OCI-M1 (cell line): ENCODE measurements at regions not wholly inside any gene's neighbourhood (a gene's known extent, or its start where the extent isn't known, plus 50 kb on each side); places are given as distances from the start of the nearest gene placed in this dataset.
"Not testable (repeated sequence)": the region's sequence is repeated elsewhere in the genome, so short reads cannot be mapped to it uniquely, and the experiment has no call there.

Experiments
- DNase-seq: peaks from one replicate; lab custom pipeline; 2025; lab: John Stamatoyannopoulos, UW

DNA sequence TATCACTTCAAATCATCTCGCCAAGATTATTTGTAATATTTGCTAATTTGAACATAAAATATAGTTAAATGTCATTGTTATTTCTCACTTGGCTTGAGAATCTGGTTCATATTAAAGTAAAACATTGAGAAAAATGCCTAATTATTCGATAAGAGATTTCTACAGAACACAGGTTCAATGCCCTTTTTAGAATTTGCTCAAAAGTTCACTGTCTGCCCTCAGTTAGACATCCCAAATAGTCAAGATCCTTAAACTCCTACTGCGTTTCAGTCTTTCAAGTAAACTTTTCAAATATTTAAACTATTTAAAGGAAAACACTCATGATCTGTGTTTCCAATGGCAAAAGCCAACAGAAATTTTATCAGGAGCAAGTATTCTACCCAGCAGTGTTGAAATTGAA lies 204.1 kb upstream of the AGTR1 start:
- DNase-seq: no peak

- DNase-seq: peak; percentile 27
These were observed 203.3 kb upstream of the AGTR1 start for GRCh38 chr3:148494451-148494850.

DNA sequence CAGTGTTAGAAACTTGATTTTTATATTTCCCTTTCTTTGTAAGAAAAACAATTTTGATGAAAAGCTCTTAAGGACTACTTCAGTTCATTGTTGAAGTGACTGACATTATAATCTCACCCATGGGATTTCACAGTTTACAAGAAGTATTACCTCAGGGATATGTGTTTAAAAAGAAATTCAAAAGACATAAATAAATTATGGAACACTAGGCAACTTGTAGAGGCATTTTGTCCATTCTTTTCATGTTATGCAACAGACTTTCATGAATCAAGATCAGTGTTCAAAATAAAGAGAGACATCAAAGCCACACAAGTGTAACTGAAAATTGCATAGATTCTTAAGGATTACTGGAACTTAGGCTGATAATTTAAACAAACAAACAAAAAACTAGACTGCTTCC lies 196.8 kb upstream of the AGTR1 start:
- DNase-seq: no peak

DNA sequence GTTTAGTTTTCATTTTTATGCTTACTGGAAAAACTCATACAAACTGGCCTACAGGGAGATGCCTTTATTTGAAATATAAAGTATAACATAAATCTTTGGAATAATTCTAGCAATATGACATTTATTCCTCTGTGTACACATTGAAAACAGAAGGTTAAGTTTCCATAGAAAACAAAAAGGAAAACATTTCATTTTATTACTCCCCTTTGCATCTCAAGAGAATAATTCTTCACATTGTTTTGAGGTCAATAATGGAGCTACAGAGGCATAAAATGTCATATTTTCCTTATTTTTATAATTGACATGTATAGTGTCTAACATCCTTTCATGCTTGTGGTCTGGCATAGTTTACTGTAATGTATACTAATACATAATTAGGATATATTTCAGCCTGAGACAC lies 187.6 kb upstream of the AGTR1 start:
- no peak for DNase-seq

- no peak for DNase-seq
These were observed 187.1 kb upstream of the AGTR1 start for GRCh38 chr3:148510561-148510960.

- no peak for DNase-seq
These were observed 185.1 kb upstream of the AGTR1 start for GRCh38 chr3:148512648-148513047.

DNA sequence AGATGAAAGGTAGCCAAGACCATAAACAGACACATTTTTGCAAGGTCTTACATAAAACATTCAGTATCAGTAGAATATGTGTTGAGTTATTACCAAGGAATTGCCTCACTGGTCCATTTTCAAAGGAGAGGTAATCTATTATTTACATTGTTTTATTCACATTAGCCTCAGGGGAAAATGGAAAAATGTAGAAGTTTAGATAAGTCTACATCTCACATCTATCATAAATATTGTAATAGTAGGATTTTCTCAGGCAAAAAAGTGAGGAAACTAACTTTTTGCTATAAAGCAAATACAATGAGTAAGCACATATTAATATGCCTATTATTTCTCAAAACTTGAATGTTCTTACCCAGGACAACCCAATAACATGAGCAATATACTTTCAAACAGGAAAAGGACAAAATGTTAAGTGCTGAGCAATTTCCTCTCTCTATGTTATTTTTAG lies 184.6 kb upstream of the AGTR1 start:
- DNase-seq: no peak

DNA sequence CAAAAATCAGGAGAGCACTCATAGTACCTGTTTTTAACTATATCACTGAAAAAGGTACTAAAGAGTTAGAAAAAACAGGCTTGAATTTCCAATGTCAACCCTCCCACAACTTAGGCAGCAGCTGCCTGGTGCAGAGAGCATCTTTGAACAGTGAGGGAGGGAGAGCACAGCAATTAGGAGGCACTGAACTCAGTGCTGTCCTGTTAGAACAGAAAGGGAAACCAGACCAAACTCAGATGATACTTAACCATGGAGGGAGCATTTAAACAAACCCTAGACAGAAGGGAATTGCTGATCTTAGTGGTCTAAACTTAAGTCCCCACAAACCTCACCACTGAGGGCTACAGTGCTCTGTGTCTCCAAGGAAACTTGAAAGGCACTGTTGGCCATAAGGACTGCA lies 179.2 kb upstream of the AGTR1 start:
- DNase-seq: no peak

DNA sequence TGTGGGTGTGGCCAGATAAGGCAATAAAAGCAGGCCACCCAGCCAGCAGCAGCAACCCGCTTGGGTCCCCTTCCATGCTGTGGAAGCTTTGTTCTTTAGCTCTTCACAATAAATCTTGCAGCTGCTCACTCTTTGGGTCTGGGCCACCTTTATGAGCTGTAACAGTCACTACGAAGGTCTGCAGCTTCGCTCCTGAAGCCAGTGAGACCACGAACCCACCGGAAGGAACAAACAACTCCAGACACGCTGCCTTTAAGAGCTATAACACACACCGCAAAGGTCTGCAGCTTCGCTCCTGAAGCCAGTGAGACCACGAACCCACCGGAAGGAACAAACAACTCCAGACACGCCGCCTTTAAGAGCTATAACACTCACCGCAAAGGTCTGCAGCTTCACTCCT lies 172.1 kb upstream of the AGTR1 start:
- not testable (repeated sequence) for DNase-seq

GRCh38 chr3:148528024-148528423 lies 169.7 kb upstream of the AGTR1 start:
- no peak for DNase-seq

DNA sequence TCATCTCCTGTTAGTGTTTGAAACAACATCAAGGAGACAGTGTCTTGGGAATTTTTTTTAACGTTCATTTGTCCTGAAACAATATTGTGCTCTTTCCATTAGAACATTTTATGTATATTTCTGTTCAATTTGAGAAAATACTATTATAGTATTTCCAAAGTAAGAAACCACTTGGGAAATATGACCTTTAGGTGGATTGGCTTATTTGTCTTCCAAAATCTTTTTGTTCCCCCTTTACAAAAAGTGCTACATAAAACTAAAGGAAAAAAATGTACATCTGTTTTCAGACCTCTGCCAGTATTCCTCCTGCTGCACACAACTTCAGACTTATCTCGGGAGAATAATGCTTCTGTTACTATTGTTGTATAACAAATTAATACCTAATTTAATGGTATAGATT lies 165.9 kb upstream of the AGTR1 start:
- DNase-seq: no peak

- DNase-seq: peak; percentile 79
These were observed 165.4 kb upstream of the AGTR1 start for GRCh38 chr3:148532326-148532725.

DNA sequence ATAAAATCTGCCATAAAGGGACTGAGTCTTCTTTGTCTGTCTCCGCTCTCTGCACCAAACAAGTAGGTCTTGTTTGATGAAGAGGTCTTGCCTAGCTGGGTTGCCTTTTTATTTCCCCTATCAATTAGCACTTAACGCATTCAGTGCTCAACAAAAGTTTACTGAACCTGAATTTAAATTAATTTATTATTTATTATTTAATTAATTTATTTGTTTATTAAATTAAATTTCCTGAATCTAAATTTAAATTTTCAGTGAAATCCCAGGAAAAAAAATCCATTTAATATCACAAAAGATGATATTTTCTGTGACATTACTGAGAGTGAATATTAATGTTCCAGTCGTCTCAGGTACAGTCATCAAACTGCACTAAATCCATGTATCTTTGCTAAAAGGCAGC lies 164.9 kb upstream of the AGTR1 start:
- DNase-seq: no peak

GRCh38 chr3:148534089-148534988 lies 163.4 kb upstream of the AGTR1 start:
- DNase-seq: no peak

DNA sequence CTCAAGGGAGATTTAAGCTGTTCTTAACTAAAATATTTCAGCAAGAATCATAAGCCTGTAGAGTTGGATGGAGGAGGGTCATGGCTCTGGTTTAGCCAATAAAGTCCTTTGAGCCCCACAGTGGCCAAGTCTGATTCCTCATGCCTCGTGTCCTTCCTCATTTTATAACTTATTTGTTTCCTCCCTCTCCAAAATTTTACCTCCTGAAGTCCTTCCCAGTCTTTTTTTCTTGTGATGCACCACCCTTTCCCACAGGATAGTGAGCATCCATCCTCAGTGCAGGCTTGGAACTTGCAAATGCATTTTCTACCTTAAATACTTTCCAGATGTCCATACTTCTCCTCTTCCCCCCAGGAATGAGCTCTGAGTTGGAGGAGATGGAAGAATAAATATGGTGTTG lies 162.7 kb upstream of the AGTR1 start:
- DNase-seq: no peak

GRCh38 chr3:148540266-148540665 lies 157.4 kb upstream of the AGTR1 start:
- no peak for DNase-seq

DNA sequence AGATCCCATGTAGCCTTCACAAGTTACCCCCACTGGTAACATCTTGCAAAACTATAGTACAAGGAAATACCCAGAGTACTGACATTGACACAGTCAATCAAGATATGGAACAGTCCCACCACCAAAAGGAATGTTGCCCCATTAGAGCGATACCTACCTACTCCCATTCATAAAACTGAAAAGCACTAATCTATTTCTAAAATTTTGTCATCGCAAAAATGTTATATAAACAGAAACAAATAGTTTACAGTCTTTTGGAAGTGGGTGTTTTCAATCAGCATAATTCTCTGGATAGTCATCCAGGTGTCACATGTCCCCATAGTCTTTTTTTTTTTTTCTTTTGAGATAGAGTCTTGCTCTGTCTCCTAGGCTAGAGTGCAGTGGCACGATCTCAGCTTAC lies 156.9 kb upstream of the AGTR1 start:
- DNase-seq: no peak

- no peak for DNase-seq
These were observed 150.7 kb upstream of the AGTR1 start for GRCh38 chr3:148546959-148547358.

DNA sequence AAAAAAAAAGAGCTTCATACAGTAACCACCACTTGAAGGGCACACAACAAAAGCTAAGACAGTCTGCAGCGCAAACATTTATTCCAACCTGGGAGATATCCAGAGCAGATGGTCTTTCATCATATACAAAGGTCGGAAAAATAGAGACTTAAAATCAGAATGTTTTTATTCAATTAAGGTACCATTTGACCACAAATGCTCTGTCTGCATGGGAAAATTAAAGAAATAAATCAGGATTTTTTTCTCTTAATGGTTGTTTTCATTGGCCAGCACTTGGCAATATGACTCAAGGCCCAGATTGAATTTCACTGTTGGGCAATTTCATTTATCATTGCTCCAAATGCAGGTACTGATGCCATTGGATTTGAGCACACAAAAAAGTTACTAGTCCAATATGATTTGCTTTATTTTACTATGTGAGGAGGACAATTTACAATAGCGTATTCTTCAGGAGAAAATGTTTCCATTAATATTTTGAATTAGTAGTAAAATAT lies 145.9 kb upstream of the AGTR1 start:
- DNase-seq: no peak

GRCh38 chr3:148554367-148554766 lies 143.3 kb upstream of the AGTR1 start:
- DNase-seq: no peak

GRCh38 chr3:148556664-148557063 lies 141.0 kb upstream of the AGTR1 start:
- DNase-seq: no peak

DNA sequence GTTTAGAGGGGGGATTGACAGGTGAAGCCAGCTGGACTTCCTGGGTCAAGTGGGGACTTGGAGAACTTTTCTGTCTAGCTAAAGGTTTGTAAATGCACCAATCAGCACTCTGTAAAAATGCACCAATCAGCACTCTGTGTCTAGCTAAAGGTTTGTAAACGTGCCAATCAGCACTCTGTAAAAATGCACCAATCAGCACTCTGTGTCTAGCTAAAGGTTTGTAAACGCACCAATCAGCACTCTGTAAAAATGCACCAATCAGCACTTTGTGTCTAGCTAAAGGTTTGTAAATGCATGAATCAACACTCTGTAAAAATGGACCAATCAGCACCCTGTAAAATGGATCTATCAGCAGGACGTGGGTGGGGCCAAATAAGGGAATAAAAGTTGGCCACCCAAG lies 120.1 kb upstream of the AGTR1 start:
- DNase-seq: not testable (repeated sequence)

DNA sequence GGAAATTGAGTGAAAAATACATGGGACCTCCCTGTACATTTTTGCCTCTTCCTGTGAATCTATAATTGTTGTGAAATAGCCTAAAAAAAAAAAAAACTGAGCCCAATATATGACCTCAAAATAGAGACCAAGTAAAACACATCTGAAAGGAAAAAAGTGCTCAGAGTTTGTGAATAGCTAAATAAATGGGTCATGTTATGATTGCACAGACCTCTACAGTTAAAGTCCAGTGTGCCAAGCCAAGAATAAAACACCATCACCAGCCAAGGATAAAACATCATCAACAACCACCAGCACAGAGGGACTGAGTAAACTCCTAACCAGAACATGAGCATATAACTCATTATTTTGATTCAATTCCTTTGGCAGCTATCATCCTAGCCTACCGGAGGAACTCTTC lies 115.6 kb upstream of the AGTR1 start:
- DNase-seq: no peak

DNA sequence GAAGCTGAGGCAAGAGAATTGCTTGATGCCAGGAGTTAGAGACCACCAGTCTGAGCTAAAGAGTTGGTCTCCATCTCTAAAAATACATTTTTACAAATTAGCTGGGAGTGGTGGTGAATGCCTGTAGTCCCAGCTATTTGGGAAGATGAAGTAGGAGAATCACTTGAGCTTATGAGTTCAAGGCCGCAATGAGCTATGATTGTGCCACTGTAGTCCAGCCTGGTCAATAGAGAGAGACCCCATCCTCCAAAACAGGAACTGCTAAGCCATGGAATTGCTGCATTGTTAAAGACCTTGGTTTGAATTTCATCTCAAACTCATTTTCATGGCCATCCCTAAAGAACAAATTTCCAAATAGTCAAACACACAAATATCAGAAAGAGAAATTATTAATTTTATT lies 113.9 kb upstream of the AGTR1 start:
- DNase-seq: no peak
